Umbilical cord (tissue), 1 donor: ENCODE measurements at regions not wholly inside any gene's neighbourhood (a gene's known extent, or its start where the extent isn't known, plus 50 kb on each side); places are given as distances from the start of the nearest gene placed in this dataset.

ENCODE experiments used
- DNase-seq: peaks from one replicate; pipeline ENCODE4 v3.0.0-alpha.2; 2015; ENCODE audit warnings: low spot score

GRCh38 chr2:128682729-128683284 lies 364.1 kb upstream of the HS6ST1 start:
- peak; percentile 13 for DNase-seq

GRCh38 chr2:128684523-128684922 lies 365.9 kb upstream of the HS6ST1 start:
- no peak for DNase-seq

- no peak for DNase-seq
These were observed 367.3 kb upstream of the HS6ST1 start for GRCh38 chr2:128685841-128686496.

GRCh38 chr2:128686497-128686859 lies 367.8 kb upstream of the HS6ST1 start:
- peak; percentile 10 for DNase-seq

GRCh38 chr2:128686881-128687555 lies 368.4 kb upstream of the HS6ST1 start:
- DNase-seq, result no peak

GRCh38 chr2:128687565-128687964 lies 368.9 kb upstream of the HS6ST1 start:
- DNase-seq, result no peak

GRCh38 chr2:128689971-128690370 lies 371.3 kb upstream of the HS6ST1 start:
- no peak for DNase-seq

- DNase-seq, result no peak
These were observed 371.8 kb upstream of the HS6ST1 start for GRCh38 chr2:128690431-128690830.

GRCh38 chr2:128690869-128691268 lies 372.2 kb upstream of the HS6ST1 start:
- DNase-seq, result no peak

GRCh38 chr2:128691526-128691925 lies 372.9 kb upstream of the HS6ST1 start:
- no peak for DNase-seq

- DNase-seq, result peak; percentile 11
These were observed 374.5 kb upstream of the HS6ST1 start for GRCh38 chr2:128692895-128693742.

GRCh38 chr2:128693743-128694029 lies 375.0 kb upstream of the HS6ST1 start:
- DNase-seq, result no peak

- no peak for DNase-seq
These were observed 377.1 kb upstream of the HS6ST1 start for GRCh38 chr2:128695646-128696220.

- DNase-seq, result no peak
These were observed 377.8 kb upstream of the HS6ST1 start for GRCh38 chr2:128696421-128696820.

GRCh38 chr2:128701418-128701817 lies 382.8 kb upstream of the HS6ST1 start:
- DNase-seq, result no peak

GRCh38 chr2:128702616-128703015 lies 383.9 kb upstream of the HS6ST1 start:
- no peak for DNase-seq

- DNase-seq, result no peak
These were observed 389.6 kb upstream of the HS6ST1 start for GRCh38 chr2:128708106-128708816.

- DNase-seq, result no peak
These were observed 391.6 kb upstream of the HS6ST1 start for GRCh38 chr2:128710242-128710641.

GRCh38 chr2:128710729-128711128 lies 392.1 kb upstream of the HS6ST1 start:
- no peak for DNase-seq

- DNase-seq, result no peak
These were observed 395.6 kb upstream of the HS6ST1 start for GRCh38 chr2:128714285-128714684.

GRCh38 chr2:128714851-128715312 lies 396.2 kb upstream of the HS6ST1 start:
- DNase-seq, result no peak
